ENCODE measurements at regions not wholly inside any gene's neighbourhood (a gene's known extent, or its start where the extent isn't known, plus 50 kb on each side); places are given as distances from the start of the nearest gene placed in this dataset.
"Not testable (repeated sequence)": the region's sequence is repeated elsewhere in the genome, so short reads cannot be mapped to it uniquely, and the experiment has no call there.

DNA sequence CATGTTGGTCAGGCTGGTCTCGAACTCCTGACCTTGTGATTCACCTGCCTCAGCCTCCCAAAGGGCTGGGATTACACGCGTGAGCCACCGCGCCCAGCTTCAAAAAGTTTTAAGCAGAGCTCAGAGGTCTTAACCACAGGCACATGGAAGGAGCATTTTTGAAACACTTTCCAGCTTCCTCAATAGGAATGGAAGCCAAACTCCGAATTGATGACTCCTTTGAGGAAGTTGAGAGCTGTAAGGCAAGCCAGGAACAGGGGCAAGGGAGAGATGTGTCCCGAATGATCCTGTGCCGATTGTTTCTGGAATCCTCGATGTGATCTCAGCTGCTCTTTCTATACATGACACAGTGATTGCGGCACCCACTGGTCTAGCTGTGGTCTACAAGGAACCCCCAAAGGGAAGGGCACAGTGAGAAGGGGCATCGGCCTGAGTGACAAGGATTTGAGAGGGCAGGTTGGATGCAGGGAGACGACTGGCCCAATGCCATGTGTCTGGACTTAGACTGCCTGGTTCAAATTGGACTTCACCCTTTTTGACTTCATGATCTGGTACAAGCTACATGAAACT is 116.2 kb downstream of the ADRA2C start:
- not testable (repeated sequence) for DNase-seq

DNA sequence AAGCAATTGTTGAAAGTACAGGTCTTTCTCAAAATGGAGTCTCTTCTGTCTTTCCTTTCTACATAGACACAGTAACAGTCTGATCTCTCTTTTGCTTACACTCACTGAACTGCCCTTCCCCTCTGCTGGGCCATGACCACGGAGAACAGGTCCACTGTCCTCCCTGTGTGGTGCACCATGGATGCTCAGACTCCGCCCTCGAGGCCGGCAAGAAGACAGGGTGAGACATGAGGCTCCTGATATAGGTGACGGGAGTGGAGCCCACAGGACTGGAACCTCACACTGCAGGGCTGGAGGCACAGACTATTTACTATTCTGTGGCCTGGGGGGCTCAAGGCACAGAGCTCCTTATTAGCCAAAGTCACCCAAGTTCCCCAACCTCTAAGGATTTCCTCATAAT is 118.1 kb downstream of the ADRA2C start:
- DNase-seq: not testable (repeated sequence)

DNA sequence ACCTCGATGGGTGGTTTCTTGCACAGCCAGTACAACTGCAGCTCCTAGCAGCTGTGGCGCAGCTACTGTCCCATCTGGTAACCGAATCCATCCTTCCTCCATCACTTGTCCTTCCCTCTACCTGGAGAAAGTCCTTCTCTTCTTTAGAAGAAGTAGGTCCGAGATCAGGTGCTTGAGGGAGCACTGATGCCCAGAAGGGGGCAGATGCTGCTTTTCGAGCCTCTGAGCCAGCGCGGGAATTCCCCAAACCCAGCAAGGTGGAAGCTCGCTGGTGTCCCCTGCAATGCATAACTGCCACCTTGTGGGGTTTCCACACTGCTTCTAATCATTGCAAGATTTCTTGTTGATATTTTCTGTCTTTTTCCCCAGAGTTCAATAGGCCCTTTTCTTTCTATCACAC is 127.4 kb downstream of the ADRA2C start:
- DNase-seq: not testable (repeated sequence)

DNA sequence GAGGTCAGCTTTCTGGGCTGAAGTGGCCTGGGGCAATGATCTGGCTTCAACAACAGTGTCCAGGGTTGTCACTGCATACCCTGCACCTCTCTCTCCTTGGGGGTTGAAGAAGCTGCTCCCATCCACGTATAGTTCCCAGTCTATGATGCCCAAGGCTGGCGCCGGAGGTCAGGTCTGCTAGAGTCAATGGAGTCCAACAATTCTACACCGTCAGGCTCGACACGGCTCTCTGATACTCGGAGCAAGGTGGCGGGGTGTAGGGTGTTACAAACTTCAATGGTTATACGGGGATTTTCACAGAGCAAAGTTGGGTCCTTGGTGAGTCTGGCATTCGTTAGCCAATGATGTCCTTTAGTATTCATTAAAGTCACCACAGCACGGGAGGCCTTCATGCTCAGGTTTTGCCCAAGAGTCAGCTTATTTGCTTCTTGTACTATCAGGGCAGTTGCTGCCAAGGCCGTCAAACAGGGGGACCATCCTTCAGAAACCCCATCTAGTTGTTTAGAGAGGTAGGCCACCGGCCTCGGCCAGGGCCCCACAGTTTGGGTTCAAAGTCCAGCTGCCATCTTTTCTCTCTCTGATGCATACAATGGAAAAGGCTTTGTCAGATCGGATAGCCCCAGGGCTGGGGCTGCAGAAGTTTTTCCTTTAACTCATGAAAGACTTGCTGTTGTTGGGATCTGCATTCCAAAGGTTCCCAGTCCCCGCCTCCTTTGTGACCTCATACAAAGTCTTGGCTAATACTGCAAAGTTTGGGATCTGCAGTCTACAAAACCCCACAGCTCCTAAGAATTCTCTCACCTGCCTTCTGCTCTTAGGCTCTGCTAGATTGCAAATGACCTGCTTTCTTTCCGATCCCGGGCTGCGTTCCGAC is 128.1 kb downstream of the ADRA2C start:
- not testable (repeated sequence) for DNase-seq

DNA sequence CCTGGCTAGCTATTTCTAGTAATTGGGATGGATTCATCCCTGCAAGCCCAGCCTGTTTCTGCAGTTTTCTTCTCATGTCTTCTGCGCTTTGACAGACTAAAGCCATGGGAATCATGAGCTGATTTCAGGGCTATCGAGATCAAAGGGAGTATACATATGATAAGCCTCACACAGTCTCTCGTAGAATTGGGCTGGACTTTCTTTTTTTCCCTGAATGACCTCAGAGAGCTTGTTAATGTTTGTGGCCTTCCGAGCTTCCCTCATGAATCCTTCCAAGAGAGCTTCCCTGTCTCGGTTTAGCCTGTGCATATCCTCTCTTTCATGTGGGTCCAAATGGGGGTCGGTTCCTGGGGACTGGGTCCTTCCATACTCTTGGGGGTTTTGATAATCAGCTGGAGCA is 130.3 kb downstream of the ADRA2C start:
- DNase-seq: no peak

DNA sequence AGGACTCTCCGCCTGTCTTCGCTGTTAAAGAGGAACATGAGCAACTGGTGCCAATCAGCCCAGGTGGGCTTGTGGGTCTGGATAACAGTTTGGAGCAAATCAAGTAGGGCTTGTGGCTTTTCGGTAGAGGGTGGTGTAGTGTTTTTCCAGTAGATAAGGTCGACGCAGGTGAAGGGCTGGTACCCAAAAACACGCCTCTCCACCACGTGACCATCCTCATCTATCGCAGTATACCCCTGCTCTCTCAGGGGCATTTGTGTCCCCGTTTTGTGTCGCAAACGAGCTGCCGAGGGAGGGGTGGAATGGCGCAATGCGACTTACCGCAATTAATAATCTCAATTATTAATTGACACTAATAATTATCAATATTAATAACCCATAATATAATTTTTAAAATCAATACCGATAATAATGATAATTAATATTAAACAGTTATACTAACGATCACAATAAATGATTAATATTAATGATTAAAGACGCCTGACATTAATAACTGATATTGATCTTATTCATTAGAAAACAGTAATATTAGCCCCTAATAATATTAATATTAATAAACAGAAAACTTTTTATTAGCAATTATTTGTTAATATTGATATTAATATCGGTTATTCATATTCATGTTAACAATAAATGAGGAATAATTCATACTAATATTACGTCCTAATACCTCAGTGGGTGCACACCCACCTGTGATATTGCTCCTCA is 130.8 kb downstream of the ADRA2C start:
- DNase-seq: not testable (repeated sequence)

DNA sequence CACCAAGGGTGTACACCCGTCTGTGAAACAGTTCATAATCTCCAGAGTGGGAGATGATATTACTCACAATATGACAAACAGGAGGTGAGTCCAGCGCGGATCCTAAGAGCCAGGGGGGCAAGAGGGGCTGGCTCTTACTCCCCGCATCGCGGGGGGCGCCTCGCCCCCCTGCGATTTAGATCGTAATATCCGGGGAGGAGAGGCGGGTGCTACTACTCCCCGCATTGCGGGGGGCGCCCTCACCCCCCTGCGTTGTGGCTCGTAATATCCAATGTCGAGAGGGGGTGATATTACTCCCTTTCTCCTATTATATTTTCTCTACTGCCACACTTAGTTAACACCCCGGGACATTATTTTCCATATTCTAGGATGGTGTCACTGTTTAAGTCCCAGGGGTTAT is 131.9 kb downstream of the ADRA2C start:
- no peak for DNase-seq

DNA sequence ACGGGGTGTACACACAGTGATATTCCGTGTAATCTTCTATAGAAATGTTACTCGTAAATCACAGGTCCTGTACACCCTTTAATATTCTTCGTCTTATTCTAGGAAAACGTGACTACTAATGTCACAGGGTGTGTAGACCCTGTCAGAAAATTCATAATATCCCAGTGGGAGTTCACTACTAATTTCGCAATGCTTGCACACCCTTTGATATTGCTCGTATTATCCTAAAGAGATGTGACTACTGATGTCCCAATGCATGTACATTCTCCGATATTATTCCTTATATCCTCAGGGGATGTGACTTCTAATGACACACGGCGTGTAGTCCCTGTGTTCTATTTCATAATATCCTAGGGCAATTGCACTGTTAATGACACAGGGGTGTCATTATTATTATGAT is 132.7 kb downstream of the ADRA2C start:
- DNase-seq: not testable (repeated sequence)

DNA sequence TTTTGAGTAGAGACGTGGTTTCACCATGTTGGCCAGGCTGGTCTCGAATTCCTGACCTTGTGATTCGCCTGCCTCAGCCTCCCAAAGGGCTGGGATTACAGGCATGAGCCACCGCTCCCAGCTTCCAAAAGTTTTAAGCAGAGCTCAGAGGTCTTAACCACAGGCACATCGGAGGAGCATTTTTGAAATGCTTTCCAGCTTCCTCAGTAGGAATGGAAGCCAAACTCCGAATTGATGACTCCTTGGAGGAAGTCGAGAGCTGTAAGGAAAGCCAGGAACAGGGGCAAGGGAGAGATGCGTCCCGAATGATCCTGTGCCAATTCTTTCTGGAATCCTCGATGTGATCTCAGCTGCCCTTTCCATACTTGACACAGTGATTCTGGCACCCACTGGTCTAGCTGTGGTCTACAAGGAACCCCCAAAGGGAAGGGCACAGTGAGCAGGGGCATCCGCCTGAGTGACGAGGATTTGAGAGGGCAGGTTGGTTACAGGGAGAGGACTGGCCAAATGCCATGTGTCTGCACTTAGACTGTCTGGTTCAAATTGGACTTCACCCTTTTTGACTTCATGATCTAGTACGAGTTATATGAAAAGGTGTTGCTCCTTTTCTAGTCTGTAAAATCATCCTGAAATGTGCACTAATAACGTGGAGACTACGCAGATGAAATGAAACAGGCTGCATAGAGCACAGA is 138.2 kb downstream of the ADRA2C start:
- not testable (repeated sequence) for DNase-seq

DNA sequence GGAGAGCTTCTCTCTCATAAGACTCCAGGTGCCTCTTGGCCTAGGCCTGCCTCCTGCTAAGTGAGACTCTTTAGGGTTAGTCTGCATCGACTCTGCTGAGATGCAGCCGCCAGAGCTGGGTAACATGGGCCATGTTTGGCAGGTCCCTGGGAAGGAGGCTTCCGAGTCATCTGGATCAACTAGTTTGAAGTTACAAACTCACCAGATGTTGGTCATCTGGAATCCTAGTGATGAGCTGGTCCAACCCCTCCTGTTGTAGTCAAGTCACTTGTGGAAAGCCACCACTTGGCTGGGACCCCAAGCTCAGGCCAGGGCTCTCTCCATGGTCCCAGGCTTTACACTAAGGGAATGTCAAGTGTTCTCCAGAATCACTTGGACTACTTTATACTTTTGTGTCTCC is 143.4 kb downstream of the ADRA2C start:
- DNase-seq: not testable (repeated sequence)

DNA sequence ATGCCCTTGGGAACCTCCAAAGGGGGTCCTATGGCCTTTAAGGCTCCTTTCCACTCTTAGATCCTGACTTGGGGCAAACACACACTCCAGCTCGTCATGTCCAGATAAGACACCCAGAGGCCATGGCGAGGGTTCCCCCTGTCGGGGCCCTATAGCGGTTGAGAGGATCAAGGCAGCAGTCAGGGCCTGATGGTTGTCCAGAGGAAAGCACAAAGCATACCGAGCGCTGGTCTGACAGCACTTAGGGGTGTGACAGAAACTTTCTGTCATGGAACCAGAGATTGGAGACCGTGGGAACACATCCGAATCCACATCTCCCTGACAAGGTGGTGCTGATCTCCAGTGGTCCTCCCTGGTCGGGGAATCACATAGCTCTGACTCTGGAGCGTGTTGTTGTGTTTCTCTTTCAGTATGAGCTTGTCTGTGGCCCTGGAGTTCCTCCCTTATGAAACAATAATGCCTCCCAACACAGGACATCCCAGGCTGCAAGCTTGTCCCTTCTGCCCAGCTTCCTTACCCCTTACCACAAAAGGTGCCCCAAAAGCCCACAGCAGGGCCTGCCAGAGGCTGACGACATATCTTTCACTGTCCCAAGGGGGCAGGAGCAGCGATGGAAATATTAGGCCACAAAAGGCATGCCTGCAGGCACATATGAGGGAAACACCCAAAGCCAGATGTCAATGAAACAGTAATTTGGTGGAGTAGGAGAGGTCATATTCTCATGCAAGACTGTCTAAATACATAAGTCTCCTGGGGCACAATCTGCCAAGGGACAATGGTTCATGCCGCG is 144.2 kb downstream of the ADRA2C start:
- DNase-seq: not testable (repeated sequence)

DNA sequence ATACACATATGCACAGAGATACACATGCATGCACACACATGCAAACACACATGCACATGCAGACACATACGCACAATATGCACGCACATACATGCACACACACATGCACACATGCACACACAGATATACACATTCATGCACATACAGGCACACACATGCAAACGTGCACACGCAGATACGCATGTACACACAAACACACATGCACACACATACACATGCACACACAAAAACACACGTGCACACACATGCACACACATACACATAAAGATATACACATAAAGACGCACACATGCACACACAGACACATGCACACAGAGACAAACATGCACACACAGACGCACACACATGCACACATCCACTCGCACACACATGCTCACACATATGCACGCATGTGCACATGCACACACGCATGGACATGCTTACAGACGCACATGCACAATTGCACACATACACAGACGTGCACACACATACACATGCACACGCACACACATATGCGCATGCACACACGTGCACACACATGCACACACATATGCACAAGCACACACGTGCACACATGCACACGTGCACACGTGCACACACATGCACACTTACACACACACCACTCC is 145.2 kb downstream of the ADRA2C start:
- no peak for DNase-seq

DNA sequence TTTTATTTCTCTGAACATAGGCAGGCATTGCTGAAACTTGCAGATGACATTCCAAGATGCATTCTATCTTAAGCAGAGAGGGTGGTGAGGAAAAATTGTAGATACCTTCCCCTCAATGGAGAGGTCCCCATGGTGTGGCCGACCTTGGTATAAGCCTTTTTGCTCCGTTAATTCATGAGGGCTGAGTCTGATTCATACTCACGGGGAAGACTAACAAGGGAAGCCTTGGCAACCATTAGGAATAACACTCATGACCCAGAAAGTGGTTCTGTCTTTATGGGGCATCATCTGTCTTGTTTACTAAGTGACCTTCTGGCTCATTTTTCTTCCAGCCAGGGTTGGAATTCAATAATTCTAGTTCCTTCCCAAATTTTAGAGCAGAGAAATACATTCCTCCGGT is 148.3 kb downstream of the ADRA2C start:
- not testable (repeated sequence) for DNase-seq

DNA sequence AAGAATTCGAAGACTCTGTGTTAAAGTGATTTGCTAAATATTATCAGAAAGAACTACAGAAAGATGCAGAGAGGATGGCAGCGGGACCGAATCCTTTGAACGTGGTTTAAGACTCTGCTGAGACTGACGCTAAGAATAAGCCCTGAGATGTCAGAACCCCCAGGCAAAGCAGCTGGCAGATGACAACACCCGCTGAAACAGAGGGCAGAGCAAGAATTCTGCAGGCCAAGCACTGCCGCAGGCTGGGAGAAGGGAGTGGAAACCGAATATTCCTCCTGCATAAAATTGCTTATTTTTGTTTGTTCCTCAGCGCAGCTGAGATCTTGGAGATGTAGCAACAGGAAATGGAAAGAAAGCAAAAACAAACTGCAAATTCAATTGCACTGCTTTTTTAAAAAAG is 153.3 kb downstream of the ADRA2C start:
- DNase-seq: not testable (repeated sequence)

DNA sequence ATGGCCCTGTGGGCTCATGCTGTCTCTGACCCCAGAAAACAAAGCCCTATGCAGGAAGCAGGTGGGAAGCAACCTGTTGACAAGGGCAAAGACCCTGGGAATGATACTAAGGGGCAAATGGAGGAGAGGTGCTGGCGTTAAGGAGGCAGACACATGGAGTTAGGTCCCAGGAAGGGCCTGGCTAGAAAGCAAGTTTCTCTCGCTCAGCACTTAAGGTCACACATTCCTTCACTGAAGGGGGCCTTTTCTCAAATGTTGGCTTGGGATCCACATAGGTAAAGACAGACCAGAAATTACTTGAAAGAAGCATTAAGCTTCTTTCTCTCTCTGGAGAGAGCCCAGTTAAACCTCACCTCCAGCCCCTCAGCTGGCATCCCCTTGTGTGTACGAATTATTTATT is 155.7 kb downstream of the ADRA2C start:
- not testable (repeated sequence) for DNase-seq

DNA sequence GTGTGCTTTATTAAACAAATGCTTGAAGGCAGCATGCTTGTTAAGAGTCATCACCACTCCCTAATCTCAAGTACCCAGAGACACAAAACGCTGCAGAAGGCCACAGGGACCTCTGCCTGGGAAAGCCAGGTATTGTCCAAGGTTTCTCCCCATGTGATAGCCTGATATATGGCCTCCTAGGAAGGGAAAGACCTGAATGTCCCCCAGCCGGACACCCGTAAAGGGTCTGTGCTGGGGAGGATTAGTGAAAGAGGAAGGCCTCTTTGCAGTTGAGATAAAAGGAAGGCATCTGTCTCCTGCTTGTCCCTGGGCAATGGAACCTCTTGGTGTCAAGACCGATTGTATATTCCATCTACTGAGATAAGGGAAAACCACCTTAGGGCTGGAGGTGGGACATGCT is 159.7 kb downstream of the ADRA2C start:
- not testable (repeated sequence) for DNase-seq

DNA sequence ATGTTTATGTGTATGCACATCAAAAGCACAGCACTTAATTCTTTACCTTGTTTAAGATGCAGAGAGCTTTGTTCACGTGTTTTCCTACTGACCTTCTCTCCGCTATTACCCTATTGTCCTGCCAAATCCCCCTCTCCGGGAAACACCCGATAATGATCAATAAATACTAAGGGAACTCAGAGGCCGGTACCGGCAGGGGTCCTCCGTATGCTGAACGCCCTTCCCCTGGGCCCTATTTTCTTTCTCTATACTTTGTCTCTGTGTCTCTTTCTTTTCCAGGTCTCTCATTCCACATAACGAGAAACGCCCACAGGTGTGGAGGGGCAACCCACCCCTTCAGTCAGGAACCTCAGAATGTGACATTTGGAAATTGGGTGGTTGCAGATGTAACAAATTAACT is 160.1 kb downstream of the ADRA2C start:
- not testable (repeated sequence) for DNase-seq

DNA sequence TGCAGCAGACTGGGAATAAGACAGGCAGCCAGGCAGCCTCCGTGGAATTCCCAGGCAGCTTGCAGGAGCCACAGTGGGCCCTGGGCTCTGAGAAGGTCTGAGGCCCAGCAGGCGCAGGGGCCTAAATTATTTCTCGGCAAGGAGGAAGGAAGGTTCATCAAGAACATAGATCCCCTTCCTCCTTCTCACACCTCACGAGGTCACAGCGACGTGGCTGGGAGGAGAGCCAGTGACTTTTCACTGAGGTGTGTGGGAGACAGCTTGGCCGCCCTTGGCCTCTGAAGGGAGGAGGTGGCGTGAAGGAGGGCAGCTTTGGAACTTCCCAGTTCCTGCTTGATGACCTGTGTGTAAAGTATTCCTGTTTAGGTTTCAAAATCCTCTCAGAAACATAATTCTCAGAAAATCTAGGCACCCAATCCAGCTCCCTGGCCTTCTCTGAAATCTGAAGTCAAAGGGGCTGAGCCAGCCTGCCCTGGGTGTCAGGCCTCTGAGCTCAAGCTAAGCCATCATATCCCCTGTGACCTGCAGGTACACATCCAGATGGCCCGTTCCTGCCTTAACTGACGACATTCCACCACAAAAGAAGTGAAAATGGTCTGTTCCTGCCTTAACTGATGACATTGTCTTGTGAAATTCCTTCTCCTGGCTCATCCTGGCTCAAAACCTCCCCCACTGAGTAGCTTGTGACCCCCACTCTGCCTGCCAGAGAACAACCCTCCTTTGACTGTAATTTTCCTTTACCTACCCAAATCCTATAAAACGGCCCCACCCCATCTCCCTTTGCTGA is 161.0 kb downstream of the ADRA2C start:
- DNase-seq: not testable (repeated sequence)

DNA sequence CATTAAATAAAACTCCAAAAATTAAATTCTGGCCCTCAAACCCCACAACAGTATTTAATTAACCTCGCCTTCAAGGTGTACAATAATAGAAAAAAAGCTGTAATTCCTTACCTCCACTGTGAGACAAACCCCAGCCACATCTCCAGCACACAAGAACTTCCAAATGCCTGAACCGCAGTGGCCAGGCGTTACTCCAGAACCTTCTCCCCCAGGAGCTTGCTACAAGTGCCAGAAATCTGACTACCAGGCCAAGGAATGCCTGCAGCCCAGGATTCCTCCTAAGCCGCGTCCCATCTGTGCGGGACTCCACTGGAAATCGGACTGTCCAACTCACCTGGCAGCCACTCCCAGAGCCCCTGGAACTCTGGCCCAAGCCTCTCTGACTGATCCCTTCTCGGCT is 163.2 kb downstream of the ADRA2C start:
- not testable (repeated sequence) for DNase-seq

DNA sequence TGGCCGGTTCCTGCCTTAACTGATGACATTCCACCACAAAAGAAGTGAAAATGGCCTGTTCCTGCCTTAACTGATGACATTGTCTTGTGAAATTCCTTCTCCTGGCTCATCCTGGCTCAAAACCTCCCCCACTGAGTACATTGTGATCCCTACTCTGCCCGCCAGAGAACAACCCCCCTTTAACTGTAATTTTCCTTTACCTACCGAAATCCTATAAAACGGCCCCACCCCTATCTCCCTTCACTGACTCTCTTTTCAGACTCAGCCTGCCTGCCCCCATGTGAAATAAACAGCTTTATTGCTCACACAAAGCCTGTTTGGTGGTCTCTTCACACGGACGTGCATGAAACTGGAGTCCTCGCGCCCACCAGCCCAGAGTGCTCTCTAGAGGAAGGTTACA is 166.5 kb downstream of the ADRA2C start:
- DNase-seq: not testable (repeated sequence)

DNA sequence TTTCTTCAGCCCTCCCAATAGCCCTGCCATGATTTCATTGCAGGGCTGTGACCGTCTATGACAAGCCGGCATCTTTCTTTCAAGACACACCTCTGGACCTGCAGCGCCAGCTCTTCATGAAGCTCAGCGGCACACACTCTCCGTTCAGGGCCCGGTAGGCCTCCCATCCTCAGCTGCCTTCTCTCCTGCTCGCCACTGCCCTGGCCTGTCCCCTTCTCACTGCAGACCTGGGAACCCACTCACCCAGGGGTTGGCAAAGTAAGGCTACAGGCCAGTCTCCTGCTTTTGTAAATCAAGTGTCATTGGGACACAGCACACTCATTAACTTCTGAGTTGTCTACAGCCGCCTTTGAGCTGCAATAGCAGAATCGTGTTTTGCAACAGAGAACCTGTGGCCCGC is 169.2 kb downstream of the ADRA2C start:
- DNase-seq: not testable (repeated sequence)

Data from NCI-H526 (cell line).